GM19240 (cell line): ENCODE measurements at regions not wholly inside any gene's neighbourhood (a gene's known extent, or its start where the extent isn't known, plus 50 kb on each side); places are given as distances from the start of the nearest gene placed in this dataset.

ENCODE experiments used
- DNase-seq: peaks from one replicate; pipeline ENCODE4 v3.0.0; 2011; ENCODE audit warnings: low spot score; ENCODE audit not compliant: insufficient read length

GRCh38 chr5:125713109-125713805 is 710.0 kb upstream of the GRAMD2B start:
- DNase-seq = no peak

- no peak for DNase-seq
These were observed 708.0 kb upstream of the GRAMD2B start for GRCh38 chr5:125715216-125715615.

GRCh38 chr5:125717209-125717608 is 706.0 kb upstream of the GRAMD2B start:
- DNase-seq = no peak

- DNase-seq = no peak
These were observed 703.4 kb upstream of the GRAMD2B start for GRCh38 chr5:125719681-125720347.

GRCh38 chr5:125720348-125720685 is 702.9 kb upstream of the GRAMD2B start:
- DNase-seq = no peak

GRCh38 chr5:125720721-125721120 is 702.5 kb upstream of the GRAMD2B start:
- DNase-seq = no peak

GRCh38 chr5:125722550-125722949 is 700.7 kb upstream of the GRAMD2B start:
- no peak for DNase-seq

- DNase-seq = no peak
These were observed 697.5 kb upstream of the GRAMD2B start for GRCh38 chr5:125725691-125726090.

- DNase-seq = no peak
These were observed 679.3 kb upstream of the GRAMD2B start for GRCh38 chr5:125743939-125744338.

GRCh38 chr5:125746917-125747316 is 676.3 kb upstream of the GRAMD2B start:
- DNase-seq = no peak

GRCh38 chr5:125750147-125750860 is 672.9 kb upstream of the GRAMD2B start:
- DNase-seq = no peak

GRCh38 chr5:125750861-125751186 is 672.4 kb upstream of the GRAMD2B start:
- no peak for DNase-seq

GRCh38 chr5:125756456-125756855 is 666.8 kb upstream of the GRAMD2B start:
- DNase-seq = no peak

- no peak for DNase-seq
These were observed 656.5 kb upstream of the GRAMD2B start for GRCh38 chr5:125766706-125767105.

GRCh38 chr5:125775896-125776295 is 647.3 kb upstream of the GRAMD2B start:
- DNase-seq = no peak

- DNase-seq = no peak
These were observed 646.5 kb upstream of the GRAMD2B start for GRCh38 chr5:125776656-125777139.

- DNase-seq = no peak
These were observed 644.4 kb upstream of the GRAMD2B start for GRCh38 chr5:125778791-125779190.

GRCh38 chr5:125785407-125785806 is 637.8 kb upstream of the GRAMD2B start:
- no peak for DNase-seq

GRCh38 chr5:125786021-125786420 is 637.2 kb upstream of the GRAMD2B start:
- DNase-seq = no peak

GRCh38 chr5:125793470-125793869 is 629.7 kb upstream of the GRAMD2B start:
- no peak for DNase-seq

GRCh38 chr5:125794922-125795321 is 628.3 kb upstream of the GRAMD2B start:
- DNase-seq = no peak

GRCh38 chr5:125798307-125798706 is 624.9 kb upstream of the GRAMD2B start:
- DNase-seq = no peak

- DNase-seq = no peak
These were observed 610.6 kb upstream of the GRAMD2B start for GRCh38 chr5:125812651-125813050.
